Loucy (cell line): ENCODE measurements at regions not wholly inside any gene's neighbourhood (a gene's known extent, or its start where the extent isn't known, plus 50 kb on each side); places are given as distances from the start of the nearest gene placed in this dataset.

Experiments
- H2AFZ ChIP-seq: fragments of 200-600 bp; sonication (generic); 2 replicates; pipeline ENCODE4 v1.6.0; 2016; ENCODE audit warnings: antibody characterized with exemption, mild to moderate bottlenecking, low read length, moderate library complexity
- H3F3A ChIP-seq: fragments of 200-600 bp; 2 replicates; pipeline ENCODE4 v1.6.0; 2016; ENCODE audit warnings: antibody characterized with exemption, low read depth, mild to moderate bottlenecking
- H3K27me3 ChIP-seq: fragments of 200-600 bp; sonication (generic); 2 replicates; pipeline ENCODE4 v1.6.1; 2014; ENCODE audit warnings: low read length, mild to moderate bottlenecking; ENCODE audit not compliant: insufficient read depth, poor library complexity, severe bottlenecking
- H3K36me3 ChIP-seq: fragments of 200-600 bp; sonication (generic); 2 replicates; pipeline ENCODE4 v1.6.1; 2016; ENCODE audit warnings: low read length; ENCODE audit not compliant: insufficient read depth
- H3K4me1 ChIP-seq: fragments of 200-600 bp; sonication (generic); 2 replicates; pipeline ENCODE4 v1.5.1; 2014; ENCODE audit warnings: low read length, mild to moderate bottlenecking; ENCODE audit not compliant: insufficient read depth, poor library complexity, severe bottlenecking
- H3K4me2 ChIP-seq: fragments of 200-600 bp; sonication (generic); 2 replicates; pipeline ENCODE4 v1.6.0; 2014; ENCODE audit warnings: antibody characterized with exemption, low read length, low read depth, mild to moderate bottlenecking; ENCODE audit not compliant: poor library complexity, severe bottlenecking
- H3K4me3 ChIP-seq: fragments of 200-600 bp; sonication (generic); 2 replicates; pipeline ENCODE4 v1.5.1; 2014; ENCODE audit warnings: low read length, mild to moderate bottlenecking, mixed read lengths; ENCODE audit not compliant: poor library complexity, severe bottlenecking
- H3K79me2 ChIP-seq: fragments of 200-600 bp; sonication (generic); 2 replicates; pipeline ENCODE4 v1.6.1; 2014; ENCODE audit warnings: low read length; ENCODE audit not compliant: insufficient read depth
- H3K9ac ChIP-seq: fragments of 200-600 bp; sonication (generic); 2 replicates; pipeline ENCODE4 v1.6.0; 2014; ENCODE audit warnings: mild to moderate bottlenecking, low read depth, low read length, moderate library complexity; ENCODE audit not compliant: poor library complexity, severe bottlenecking
- H3K9me2 ChIP-seq: fragments of 200-600 bp; sonication (generic); replicated peaks from 2 replicates; pipeline ENCODE4 v1.6.1; 2016; ENCODE audit warnings: low read depth, low read length, mixed read lengths
- H3K9me3 ChIP-seq: fragments of 200-600 bp; sonication (generic); 2 replicates; pipeline ENCODE4 v1.6.1; 2014; ENCODE audit warnings: mild to moderate bottlenecking, antibody characterized with exemption, low read length, low read depth; ENCODE audit not compliant: insufficient read depth
- H4K20me1 ChIP-seq: fragments of 200-600 bp; sonication (generic); 2 replicates; pipeline ENCODE4 v1.6.0; 2014; ENCODE audit warnings: antibody characterized with exemption, low read length, mild to moderate bottlenecking; ENCODE audit not compliant: insufficient read depth, poor library complexity, severe bottlenecking
- EZH2phosphoT487 ChIP-seq: fragments of 200-600 bp; IDR thresholded peaks from 2 replicates; pipeline ENCODE4 v1.6.1; 2018; ENCODE audit warnings: antibody characterized with exemption, mild to moderate bottlenecking, moderate library complexity, borderline replicate concordance
- TF ChIP-seq, protein P1 (sequence below): fragments of 200-600 bp; sonication (generic); conservative IDR thresholded peaks from 2 replicates; pipeline ENCODE4 v1.5.1; 2014; ENCODE audit warnings: mild to moderate bottlenecking, antibody characterized with exemption, low read length

- H3K4me1 ChIP-seq: no peaks in the 10 kb centered on the region
- H3K79me2 ChIP-seq: no peaks in the 10 kb centered on the region
- no peak overlapping the region for H3K4me2 ChIP-seq
- no peak overlapping the region for H3K9ac ChIP-seq
- no peaks in the 10 kb centered on the region for H3K9me2 ChIP-seq
- H3K27me3 ChIP-seq: no peaks in the 10 kb centered on the region
- TF ChIP-seq, protein P1, sequence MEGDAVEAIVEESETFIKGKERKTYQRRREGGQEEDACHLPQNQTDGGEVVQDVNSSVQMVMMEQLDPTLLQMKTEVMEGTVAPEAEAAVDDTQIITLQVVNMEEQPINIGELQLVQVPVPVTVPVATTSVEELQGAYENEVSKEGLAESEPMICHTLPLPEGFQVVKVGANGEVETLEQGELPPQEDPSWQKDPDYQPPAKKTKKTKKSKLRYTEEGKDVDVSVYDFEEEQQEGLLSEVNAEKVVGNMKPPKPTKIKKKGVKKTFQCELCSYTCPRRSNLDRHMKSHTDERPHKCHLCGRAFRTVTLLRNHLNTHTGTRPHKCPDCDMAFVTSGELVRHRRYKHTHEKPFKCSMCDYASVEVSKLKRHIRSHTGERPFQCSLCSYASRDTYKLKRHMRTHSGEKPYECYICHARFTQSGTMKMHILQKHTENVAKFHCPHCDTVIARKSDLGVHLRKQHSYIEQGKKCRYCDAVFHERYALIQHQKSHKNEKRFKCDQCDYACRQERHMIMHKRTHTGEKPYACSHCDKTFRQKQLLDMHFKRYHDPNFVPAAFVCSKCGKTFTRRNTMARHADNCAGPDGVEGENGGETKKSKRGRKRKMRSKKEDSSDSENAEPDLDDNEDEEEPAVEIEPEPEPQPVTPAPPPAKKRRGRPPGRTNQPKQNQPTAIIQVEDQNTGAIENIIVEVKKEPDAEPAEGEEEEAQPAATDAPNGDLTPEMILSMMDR: no peak
- no peak for TF ChIP-seq EZH2phosphoT487
- no peaks in the 10 kb centered on the region for H3K36me3 ChIP-seq
- no peak overlapping the region for H3K4me3 ChIP-seq
- no peaks in the 10 kb centered on the region for H4K20me1 ChIP-seq
- H3F3A ChIP-seq: no peaks in the 10 kb centered on the region
- 0 out of 2 replicates have a peak, but pooled peaks cover 5% of the 10 kb centered on the region for H3K9me3 ChIP-seq
- no peak overlapping the region for H2AFZ ChIP-seq
Measured at GRCh38 chr11:39458481-39458880, 2001.0 kb downstream of the LRRC4C start.

DNA sequence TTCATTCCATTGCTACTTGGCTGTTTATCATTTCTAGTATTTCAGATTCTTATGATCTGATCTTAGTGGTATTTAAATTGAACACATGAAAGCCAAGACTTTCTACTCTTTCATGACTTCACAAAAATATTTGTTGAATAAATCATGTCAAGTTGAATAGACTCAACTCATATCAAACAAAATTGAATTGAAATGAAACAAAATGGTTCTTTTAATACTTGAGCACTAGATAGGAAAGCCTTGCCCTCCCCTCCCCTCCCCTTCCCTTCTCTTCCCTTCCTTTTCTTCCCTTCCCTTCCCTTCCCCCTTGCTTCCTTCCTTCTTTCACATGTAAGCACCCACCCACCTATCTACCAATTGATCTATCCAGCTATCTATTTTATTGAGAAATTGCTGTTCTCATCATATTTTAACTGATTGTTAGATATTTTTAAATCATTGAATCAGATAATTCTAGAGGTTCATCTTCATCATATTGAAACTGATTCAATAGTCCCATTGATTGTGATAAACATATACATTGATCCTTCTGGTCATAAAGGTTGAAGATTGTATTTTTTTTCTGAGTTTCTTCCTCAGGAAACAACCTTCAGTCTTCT lies 2015.9 kb downstream of the LRRC4C start:
- H3K4me3 ChIP-seq: no peak overlapping the region
- H4K20me1 ChIP-seq: no peaks in the 10 kb centered on the region
- TF ChIP-seq, protein P1: no peak
- TF ChIP-seq EZH2phosphoT487: no peak
- H3K9me2 ChIP-seq: no peaks in the 10 kb centered on the region
- no peaks in the 10 kb centered on the region for H3K27me3 ChIP-seq
- H3F3A ChIP-seq: no peaks in the 10 kb centered on the region
- no peak overlapping the region for H2AFZ ChIP-seq
- H3K4me1 ChIP-seq: no peaks in the 10 kb centered on the region
- 0 out of 2 replicates have a peak, but pooled peaks cover 3% of the 10 kb centered on the region for H3K9me3 ChIP-seq
- no peaks in the 10 kb centered on the region for H3K36me3 ChIP-seq
- no peaks in the 10 kb centered on the region for H3K79me2 ChIP-seq
- no peak overlapping the region for H3K9ac ChIP-seq
- H3K4me2 ChIP-seq: no peak overlapping the region

DNA sequence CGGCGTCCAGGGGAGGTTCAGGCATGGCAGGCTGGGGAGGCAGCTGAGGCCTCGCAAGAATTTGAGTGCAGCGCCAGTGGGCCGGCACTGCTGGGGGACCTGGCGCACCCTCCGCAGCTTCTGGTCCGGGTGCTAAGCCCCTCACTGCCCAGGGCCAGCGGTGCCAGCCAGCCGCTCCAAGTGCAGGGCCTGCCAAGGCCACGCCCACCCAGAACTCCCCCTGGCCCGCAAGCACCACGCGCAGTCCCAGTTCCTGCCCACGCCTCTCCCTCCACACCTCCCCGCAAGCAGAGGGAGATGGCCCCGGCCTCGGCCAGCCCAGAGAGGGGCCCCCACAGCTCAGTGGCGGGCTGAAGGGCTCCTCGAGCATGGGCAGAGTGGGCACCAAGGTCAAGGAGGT lies 2017.3 kb downstream of the LRRC4C start:
- no peak for TF ChIP-seq EZH2phosphoT487
- TF ChIP-seq, protein P1: no peak
- no peak overlapping the region for H3K4me3 ChIP-seq
- H3K79me2 ChIP-seq: no peaks in the 10 kb centered on the region
- H3K9ac ChIP-seq: no peak overlapping the region
- H3K36me3 ChIP-seq: no peaks in the 10 kb centered on the region
- H3K27me3 ChIP-seq: no peaks in the 10 kb centered on the region
- H3K9me2 ChIP-seq: no peaks in the 10 kb centered on the region
- H2AFZ ChIP-seq: no peak overlapping the region
- H3K4me1 ChIP-seq: no peaks in the 10 kb centered on the region
- H3K4me2 ChIP-seq: no peak overlapping the region
- no peaks in the 10 kb centered on the region for H4K20me1 ChIP-seq
- no peaks in the 10 kb centered on the region for H3F3A ChIP-seq
- H3K9me3 ChIP-seq: no peaks in the 10 kb centered on the region
